ENCODE measurements at regions not wholly inside any gene's neighbourhood (a gene's known extent, or its start where the extent isn't known, plus 50 kb on each side); places are given as distances from the start of the nearest gene placed in this dataset.
A peak's percentile ranks its signal among the peaks of the same experiment; 100 is the strongest.

- TF ChIP-seq ZNF639 (CRISPR knock-in tag; conservative IDR thresholded peaks at IDR 0.05 in 1 of 2, IDR thresholded peaks at IDR 0.05 in 1 of 2) = no peak
- TF ChIP-seq ZNF41 (CRISPR knock-in tag; conservative IDR thresholded peaks at IDR 0.05) = no peak
- peak; percentile 8; the same call in 1 of the 2 replicates for TF ChIP-seq PHF8 (IDR thresholded peaks at IDR 0.05; ENCODE audit: borderline replicate concordance, low read length)
- peak; percentile 25 for TF ChIP-seq ZFP36 (IDR thresholded peaks at IDR 0.05; ENCODE audit: low read depth, low read length, partially characterized antibody)
- TF ChIP-seq ZNF174 (CRISPR knock-in tag; IDR thresholded peaks at IDR 0.05) = no peak
- TF ChIP-seq LARP7 (IDR thresholded peaks at IDR 0.05) = no peak
- peak; percentile 91 to 99; a peak in 3 of 4 replicates for TF ChIP-seq UBTF (IDR thresholded peaks at IDR 0.05; ENCODE audit: borderline replicate concordance in 1 of 2, low read depth in 2 of 2, low read length in 2 of 2)
- no peak for TF ChIP-seq ZC3H11A (IDR thresholded peaks at IDR 0.05; ENCODE audit: low read depth, low read length)
- TF ChIP-seq NCOA4 (IDR thresholded peaks at IDR 0.05; ENCODE audit: partially characterized antibody) = no peak
- TF ChIP-seq NFIC (IDR thresholded peaks at IDR 0.05) = no peak
- 0 out of 2 replicates have a peak, but pooled peaks have one; percentile 15 for TF ChIP-seq BMI1 (IDR thresholded peaks at IDR 0.05; ENCODE audit: low read length)
- TF ChIP-seq, protein P1, sequence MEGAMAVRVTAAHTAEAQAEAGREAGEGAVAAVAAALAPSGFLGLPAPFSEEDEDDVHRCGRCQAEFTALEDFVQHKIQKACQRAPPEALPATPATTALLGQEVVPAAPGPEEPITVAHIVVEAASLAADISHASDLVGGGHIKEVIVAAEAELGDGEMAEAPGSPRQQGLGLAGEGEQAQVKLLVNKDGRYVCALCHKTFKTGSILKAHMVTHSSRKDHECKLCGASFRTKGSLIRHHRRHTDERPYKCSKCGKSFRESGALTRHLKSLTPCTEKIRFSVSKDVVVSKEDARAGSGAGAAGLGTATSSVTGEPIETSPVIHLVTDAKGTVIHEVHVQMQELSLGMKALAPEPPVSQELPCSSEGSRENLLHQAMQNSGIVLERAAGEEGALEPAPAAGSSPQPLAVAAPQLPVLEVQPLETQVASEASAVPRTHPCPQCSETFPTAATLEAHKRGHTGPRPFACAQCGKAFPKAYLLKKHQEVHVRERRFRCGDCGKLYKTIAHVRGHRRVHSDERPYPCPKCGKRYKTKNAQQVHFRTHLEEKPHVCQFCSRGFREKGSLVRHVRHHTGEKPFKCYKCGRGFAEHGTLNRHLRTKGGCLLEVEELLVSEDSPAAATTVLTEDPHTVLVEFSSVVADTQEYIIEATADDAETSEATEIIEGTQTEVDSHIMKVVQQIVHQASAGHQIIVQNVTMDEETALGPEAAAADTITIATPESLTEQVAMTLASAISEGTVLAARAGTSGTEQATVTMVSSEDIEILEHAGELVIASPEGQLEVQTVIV (CRISPR knock-in tag; IDR thresholded peaks at IDR 0.05; ENCODE audit: borderline replicate concordance) = peak; percentile 70; the same call in 1 of the 2 replicates
- TF ChIP-seq TCF7 (IDR thresholded peaks at IDR 0.05; ENCODE audit: borderline replicate concordance) = no peak
- TF ChIP-seq MTA3 (IDR thresholded peaks at IDR 0.05; ENCODE audit: borderline replicate concordance) = no peak
- TF ChIP-seq HNRNPL (IDR thresholded peaks at IDR 0.05; ENCODE audit: low read depth, low read length) = no peak
- TF ChIP-seq, protein P2, sequence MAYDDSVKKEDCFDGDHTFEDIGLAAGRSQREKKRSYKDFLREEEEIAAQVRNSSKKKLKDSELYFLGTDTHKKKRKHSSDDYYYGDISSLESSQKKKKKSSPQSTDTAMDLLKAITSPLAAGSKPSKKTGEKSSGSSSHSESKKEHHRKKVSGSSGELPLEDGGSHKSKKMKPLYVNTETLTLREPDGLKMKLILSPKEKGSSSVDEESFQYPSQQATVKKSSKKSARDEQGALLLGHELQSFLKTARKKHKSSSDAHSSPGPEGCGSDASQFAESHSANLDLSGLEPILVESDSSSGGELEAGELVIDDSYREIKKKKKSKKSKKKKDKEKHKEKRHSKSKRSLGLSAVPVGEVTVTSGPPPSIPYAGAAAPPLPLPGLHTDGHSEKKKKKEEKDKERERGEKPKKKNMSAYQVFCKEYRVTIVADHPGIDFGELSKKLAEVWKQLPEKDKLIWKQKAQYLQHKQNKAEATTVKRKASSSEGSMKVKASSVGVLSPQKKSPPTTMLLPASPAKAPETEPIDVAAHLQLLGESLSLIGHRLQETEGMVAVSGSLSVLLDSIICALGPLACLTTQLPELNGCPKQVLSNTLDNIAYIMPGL (CRISPR knock-in tag; IDR thresholded peaks at IDR 0.05) = no peak
- 0 out of 2 replicates have a peak, but pooled peaks have one; percentile 55 for TF ChIP-seq E2F5 (CRISPR knock-in tag; IDR thresholded peaks at IDR 0.05)
- 0 out of 2 replicates have a peak, but pooled peaks have one; percentile 38 for TF ChIP-seq SMC3 (conservative IDR thresholded peaks at IDR 0.05; ENCODE audit: insufficient read depth, low read depth, low read length)
These were observed 107.3 kb downstream of the XKR3 start (continued) for GRCh38 chr22:16717699-16718558.

Data from K562 (cell line).